K562 (cell line): ENCODE measurements at regions not wholly inside any gene's neighbourhood (a gene's known extent, or its start where the extent isn't known, plus 50 kb on each side); places are given as distances from the start of the nearest gene placed in this dataset.

Source experiments
- ATAC-seq: fragments of 200-7000 bp; cut with Tn5 transposase; 3 replicates; pipeline ENCODE4 v1.9.1; 2020; ENCODE audit warnings: moderate library complexity
- BruUV-seq: library from RNA; stranded (reverse); fragments of 400-500 nt; replicated peaks from 2 replicates; lab custom pipeline; 2021; lab: Mats Ljungman, UMichigan
- CTCF ChIA-PET: fragments of 300-600 bp; formaldehyde crosslinking; extraction: SDS; loops from one replicate; lab custom pipeline; 2021; ENCODE audit warnings: low intra/inter-chr PET ratio; lab: Yijun Ruan, JAX
- POLR2A ChIA-PET: fragments of 300-600, 350-650 bp; sonication (Branson Sonifier 250); formaldehyde crosslinking; extraction: SDS; loops from one replicate; lab custom pipeline; 2021; ENCODE audit warnings: antibody characterized with exemption, inconsistent platforms; lab: Yijun Ruan, JAX
- DNase-seq, 4 experiments: peaks; one replicate each; pipeline versions ENCODE4 v3.0.0 to v3.0.0-alpha.2; 2011 to 2018; ENCODE audit warnings: low spot score in 3 of 4, mixed read lengths in 3 of 4; ENCODE audit errors: extremely low read depth in 1 of 4
- FAIRE-seq: peaks from 2 replicates; lab custom pipeline; 2011; peaks lifted over from hg19 to GRCh38; lab: Jason Lieb, UNC
- H2AFZ ChIP-seq: 2 replicates; pipeline ENCODE4 v1.6.0; 2011; ENCODE audit warnings: low read depth, low read length, control low read depth, inconsistent platforms
- H3K27ac ChIP-seq: fragments of 200-600 bp; 3 replicates; pipeline ENCODE4 v1.8.0; 2011; ENCODE audit warnings: low read depth, mild to moderate bottlenecking, control low read depth, inconsistent platforms, low read length, moderate library complexity, mixed read lengths; ENCODE audit errors: extremely low read depth
- H3K27me3 ChIP-seq, 2 experiments: fragments of 300-600 bp in 1 of 2; 2 replicates in 1 of 2; 3 replicates in 1 of 2; pipeline versions ENCODE4 v1.6.0 to v1.8.0; 2011; ENCODE audit warnings: inconsistent platforms in 2 of 2, low read length in 2 of 2, mild to moderate bottlenecking in 1 of 2, mixed read lengths in 1 of 2, moderate library complexity in 1 of 2; ENCODE audit not compliant: control insufficient read depth in 2 of 2, insufficient read depth in 2 of 2
- H3K36me3 ChIP-seq: fragments of 300-600 bp; 3 replicates; pipeline ENCODE4 v1.8.0; 2011; ENCODE audit warnings: mild to moderate bottlenecking, low read length, inconsistent platforms; ENCODE audit not compliant: control insufficient read depth, insufficient read depth
- H3K4me1 ChIP-seq, 2 experiments: fragments of 200-600 bp in 1 of 2; replicated peaks in 1 of 2; 2 replicates in 1 of 2; 3 replicates in 1 of 2; pipeline versions ENCODE4 v1.5.1 to v1.8.0; 2011; ENCODE audit warnings: inconsistent platforms in 2 of 2, low read length in 2 of 2, mild to moderate bottlenecking in 1 of 2, mixed read lengths in 1 of 2, moderate library complexity in 1 of 2; ENCODE audit not compliant: control insufficient read depth in 2 of 2, insufficient read depth in 2 of 2
- H3K4me2 ChIP-seq: 2 replicates; pipeline ENCODE4 v1.6.1; 2011; ENCODE audit warnings: low read length, control low read depth, inconsistent platforms, mixed read lengths; ENCODE audit not compliant: insufficient read depth
- H3K4me3 ChIP-seq: fragments of 200-600 bp; sonication (generic), shearing (Covaris generic); 2 replicates; pipeline ENCODE4 v1.5.1; 2016; ENCODE audit warnings: control low read depth, inconsistent platforms
- H3K79me2 ChIP-seq: fragments of 200-600 bp; 3 replicates; pipeline ENCODE4 v1.8.0; 2011; ENCODE audit warnings: low read length, inconsistent platforms; ENCODE audit not compliant: control insufficient read depth, insufficient read depth
- H3K9ac ChIP-seq, 2 experiments: 2 replicates each; pipeline versions ENCODE4 v1.6.0 to v1.6.1; 2011; ENCODE audit warnings: low read depth in 2 of 2, low read length in 2 of 2, control low read depth in 1 of 2, inconsistent platforms in 1 of 2, mild to moderate bottlenecking in 1 of 2, mixed read lengths in 1 of 2; ENCODE audit not compliant: insufficient read depth in 1 of 2
- H3K9me1 ChIP-seq: one replicate; pipeline ENCODE4 v1.6.0; 2011; ENCODE audit warnings: inconsistent platforms, mild to moderate bottlenecking, low read length, moderate library complexity; ENCODE audit not compliant: control insufficient read depth, insufficient read depth
- H3K9me3 ChIP-seq: replicated peaks from 2 replicates; pipeline ENCODE4 v1.5.1; 2011; ENCODE audit warnings: low read depth, low read length, inconsistent platforms; ENCODE audit not compliant: control insufficient read depth, insufficient read depth
- H4K20me1 ChIP-seq: replicated peaks from 2 replicates; pipeline ENCODE4 v1.6.1; 2011; ENCODE audit warnings: low read length, inconsistent platforms, mixed read lengths; ENCODE audit not compliant: control insufficient read depth, insufficient read depth
- BHLHE40 ChIP-seq: IDR thresholded peaks from 2 replicates; pipeline ENCODE4 v1.6.1; 2011; ENCODE audit warnings: low read length, improper control_type of control experiment
- DMBX1 ChIP-seq: fragments of 250-450 bp; sonication (Bioruptor Pico); IDR thresholded peaks from 2 replicates; pipeline ENCODE4 v1.8.0; 2022; ENCODE audit warnings: inconsistent platforms, mild to moderate bottlenecking, moderate library complexity, borderline replicate concordance
- ELF1 ChIP-seq: fragments of 200-800 bp; sonication (Bioruptor generic); IDR thresholded peaks from 2 replicates; pipeline ENCODE4 v1.6.1; 2016; ENCODE audit warnings: missing genetic modification characterization, missing compliant biosample characterization
- MCM5 ChIP-seq: fragments of 450-650 bp; IDR thresholded peaks from 2 replicates; pipeline ENCODE4 v1.6.1; 2016; ENCODE audit warnings: low read depth
- NCOA4 ChIP-seq: fragments of 450-650 bp; IDR thresholded peaks from 2 replicates; pipeline ENCODE4 v1.6.1; 2018; ENCODE audit warnings: mild to moderate bottlenecking; ENCODE audit not compliant: partially characterized antibody
- NFIC ChIP-seq: fragments of 450-650 bp; IDR thresholded peaks from 2 replicates; pipeline ENCODE4 v1.6.1; 2017; ENCODE audit warnings: mild to moderate bottlenecking, inconsistent platforms
- NUFIP1 ChIP-seq: fragments of 450-650 bp; IDR thresholded peaks from 2 replicates; pipeline ENCODE4 v1.6.1; 2018; ENCODE audit not compliant: partially characterized antibody
- POLR2AphosphoS2 ChIP-seq: IDR thresholded peaks from 2 replicates; pipeline ENCODE4 v1.6.1; 2012; ENCODE audit warnings: low read length, improper control_type of control experiment
- RBBP5 ChIP-seq: fragments of 200-600 bp; sonication (generic); IDR thresholded peaks from 2 replicates; pipeline ENCODE4 v1.6.1; 2012; ENCODE audit warnings: borderline replicate concordance, mild to moderate bottlenecking, low read length, control low read depth, inconsistent platforms; ENCODE audit not compliant: insufficient read depth, poor library complexity, severe bottlenecking
- STAT5B ChIP-seq: fragments of 250-450 bp; sonication (Bioruptor Pico); IDR thresholded peaks from 2 replicates; pipeline ENCODE4 v1.8.0; 2021; ENCODE audit warnings: mild to moderate bottlenecking, inconsistent platforms
- TAL1 ChIP-seq: fragments of 450-650 bp; IDR thresholded peaks from 2 replicates; pipeline ENCODE4 v1.6.1; 2016; ENCODE audit warnings: mild to moderate bottlenecking
- XRCC3 ChIP-seq: fragments of 450-650 bp; IDR thresholded peaks from 2 replicates; pipeline ENCODE4 v1.6.1; 2017; ENCODE audit warnings: mild to moderate bottlenecking, moderate library complexity
- ZFPM2 ChIP-seq: fragments of 250-450 bp; sonication (Bioruptor Pico); IDR thresholded peaks from 2 replicates; pipeline ENCODE4 v1.5.1; 2022; ENCODE audit warnings: mild to moderate bottlenecking
- ZNF212 ChIP-seq: fragments of 450-650 bp; formaldehyde crosslinking; IDR thresholded peaks from 2 replicates; pipeline ENCODE4 v1.4.0; 2020; ENCODE audit warnings: mild to moderate bottlenecking
- WGBS: fragments of 100-300 bp; shearing (Covaris generic); methylation state at CpG from one replicate; pipeline ENCODE4 v1.1.6; 2016; ENCODE audit warnings: low coverage, mixed read lengths; ENCODE audit not compliant: insufficient coverage; ENCODE audit errors: missing lambda C conversion rate; 5-methylcytosine and 5-hydroxymethylcytosine counted together
- in situ Hi-C: fragments of 300-500 bp; cut with MboI; formaldehyde crosslinking; loops from 4 replicates; pipeline ENCODE4 v1.15.0; 2018; ENCODE audit warnings: inconsistent platforms, mixed read lengths
- intact Hi-C: fragments of 100-400 bp; cut with micrococcal nuclease; formaldehyde crosslinking; loops from 2 replicates; pipeline ENCODE4 v1.14.2; 2022
- TF ChIP-seq, protein P1 (sequence below): sonication (generic); formaldehyde crosslinking; IDR thresholded peaks from 2 replicates; pipeline ENCODE4 v1.8.0; 2022; ENCODE audit warnings: missing genetic modification reagents, mild to moderate bottlenecking, moderate library complexity, borderline replicate concordance
- TF ChIP-seq, protein P2 (sequence below), 3 experiments: IDR thresholded peaks in 2 of 3; conservative IDR thresholded peaks in 1 of 3; 2 replicates each; pipeline ENCODE4 v1.5.1; 2011 to 2012; ENCODE audit warnings: low read length in 3 of 3, mild to moderate bottlenecking in 3 of 3, control low read depth in 2 of 3, improper control_type of control experiment in 1 of 3, inconsistent platforms in 1 of 3, low read depth in 1 of 3, mixed read lengths in 1 of 3, moderate library complexity in 1 of 3; ENCODE audit not compliant: insufficient read depth in 2 of 3
- TF ChIP-seq, protein P3 (sequence below): fragments of 250-450 bp; sonication (Bioruptor Pico); IDR thresholded peaks from 2 replicates; pipeline ENCODE4 v1.6.1; 2021; ENCODE audit warnings: mild to moderate bottlenecking
- TF ChIP-seq, protein P4 (sequence below): fragments of 450-650 bp; formaldehyde crosslinking; IDR thresholded peaks from 2 replicates; pipeline ENCODE4 v1.4.0; 2022; ENCODE audit warnings: missing genetic modification characterization

DNA sequence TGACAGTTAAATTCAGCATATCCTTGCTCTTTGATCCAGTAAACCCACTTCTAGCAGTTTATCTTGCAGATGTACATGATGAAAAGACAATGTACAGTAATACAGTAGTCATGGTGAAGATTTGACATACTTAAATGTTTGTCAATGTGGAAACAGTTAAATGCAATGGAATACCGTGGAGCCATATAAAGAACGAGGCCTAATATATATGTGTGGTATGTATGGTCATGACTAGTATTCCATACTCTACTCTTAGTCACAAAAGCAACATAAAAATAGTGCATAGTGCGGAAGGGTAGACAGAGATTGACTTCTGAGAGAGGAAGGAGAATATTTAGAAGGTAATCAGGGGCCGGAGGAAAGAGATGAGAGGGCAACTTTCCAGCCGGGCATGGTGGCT, 70.7 kb upstream of the ARMC2 start:
- H3K27ac ChIP-seq, result no peak overlapping the region
- no peaks in the 10 kb centered on the region; the same call in 1 of the 2 replicates for H3K9me3 ChIP-seq
- DNase-seq, result no peak
- intact Hi-C loops (no loop called here), in situ Hi-C loops (no loop called here)
- H2AFZ ChIP-seq, result no peak overlapping the region
- no peaks in the 10 kb centered on the region for H3K79me2 ChIP-seq
- 12% methylated on average over 5 of the region's 5 CpGs for WGBS
- FAIRE-seq, result no peak
- H3K9me1 ChIP-seq, result no peaks in the 10 kb centered on the region
- no peak for ATAC-seq
- no peak overlapping the region for H3K9ac ChIP-seq
- CTCF ChIA-PET, result no interaction called here
- H3K36me3 ChIP-seq, result no peaks in the 10 kb centered on the region
- H3K4me1 ChIP-seq, result peaks cover 0 to 8% of the 10 kb centered on the region in 2 experiments; a peak in 3 of 5 replicates
- TF ChIP-seq MCM5 (no peak), NUFIP1 (no peak), ZNF212 (CRISPR knock-in tag) (no peak), RBBP5 (no peak), BHLHE40 (no peak), STAT5B (CRISPR knock-in tag) (no peak), NCOA4 (no peak), XRCC3 (no peak), ZFPM2 (CRISPR knock-in tag) (no peak), POLR2AphosphoS2 (no peak), ELF1 (tag) (no peak), DMBX1 (CRISPR knock-in tag) (no peak), NFIC (no peak), TAL1 (no peak)
- TF ChIP-seq, protein P1, sequence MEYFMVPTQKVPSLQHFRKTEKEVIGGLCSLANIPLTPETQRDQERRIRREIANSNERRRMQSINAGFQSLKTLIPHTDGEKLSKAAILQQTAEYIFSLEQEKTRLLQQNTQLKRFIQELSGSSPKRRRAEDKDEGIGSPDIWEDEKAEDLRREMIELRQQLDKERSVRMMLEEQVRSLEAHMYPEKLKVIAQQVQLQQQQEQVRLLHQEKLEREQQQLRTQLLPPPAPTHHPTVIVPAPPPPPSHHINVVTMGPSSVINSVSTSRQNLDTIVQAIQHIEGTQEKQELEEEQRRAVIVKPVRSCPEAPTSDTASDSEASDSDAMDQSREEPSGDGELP, result no peak
- TF ChIP-seq, protein P2, sequence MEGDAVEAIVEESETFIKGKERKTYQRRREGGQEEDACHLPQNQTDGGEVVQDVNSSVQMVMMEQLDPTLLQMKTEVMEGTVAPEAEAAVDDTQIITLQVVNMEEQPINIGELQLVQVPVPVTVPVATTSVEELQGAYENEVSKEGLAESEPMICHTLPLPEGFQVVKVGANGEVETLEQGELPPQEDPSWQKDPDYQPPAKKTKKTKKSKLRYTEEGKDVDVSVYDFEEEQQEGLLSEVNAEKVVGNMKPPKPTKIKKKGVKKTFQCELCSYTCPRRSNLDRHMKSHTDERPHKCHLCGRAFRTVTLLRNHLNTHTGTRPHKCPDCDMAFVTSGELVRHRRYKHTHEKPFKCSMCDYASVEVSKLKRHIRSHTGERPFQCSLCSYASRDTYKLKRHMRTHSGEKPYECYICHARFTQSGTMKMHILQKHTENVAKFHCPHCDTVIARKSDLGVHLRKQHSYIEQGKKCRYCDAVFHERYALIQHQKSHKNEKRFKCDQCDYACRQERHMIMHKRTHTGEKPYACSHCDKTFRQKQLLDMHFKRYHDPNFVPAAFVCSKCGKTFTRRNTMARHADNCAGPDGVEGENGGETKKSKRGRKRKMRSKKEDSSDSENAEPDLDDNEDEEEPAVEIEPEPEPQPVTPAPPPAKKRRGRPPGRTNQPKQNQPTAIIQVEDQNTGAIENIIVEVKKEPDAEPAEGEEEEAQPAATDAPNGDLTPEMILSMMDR (IDR thresholded peaks at IDR 0.05 in 2 of 3, conservative IDR thresholded peaks at IDR 0.05 in 1 of 3; ENCODE audit: insufficient read depth in 2 of 3, low read depth in 1 of 3, low read length in 3 of 3), result no peak
- TF ChIP-seq, protein P3, sequence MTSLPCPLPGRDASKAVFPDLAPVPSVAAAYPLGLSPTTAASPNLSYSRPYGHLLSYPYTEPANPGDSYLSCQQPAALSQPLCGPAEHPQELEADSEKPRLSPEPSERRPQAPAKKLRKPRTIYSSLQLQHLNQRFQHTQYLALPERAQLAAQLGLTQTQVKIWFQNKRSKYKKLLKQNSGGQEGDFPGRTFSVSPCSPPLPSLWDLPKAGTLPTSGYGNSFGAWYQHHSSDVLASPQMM, result no peak
- TF ChIP-seq, protein P4, sequence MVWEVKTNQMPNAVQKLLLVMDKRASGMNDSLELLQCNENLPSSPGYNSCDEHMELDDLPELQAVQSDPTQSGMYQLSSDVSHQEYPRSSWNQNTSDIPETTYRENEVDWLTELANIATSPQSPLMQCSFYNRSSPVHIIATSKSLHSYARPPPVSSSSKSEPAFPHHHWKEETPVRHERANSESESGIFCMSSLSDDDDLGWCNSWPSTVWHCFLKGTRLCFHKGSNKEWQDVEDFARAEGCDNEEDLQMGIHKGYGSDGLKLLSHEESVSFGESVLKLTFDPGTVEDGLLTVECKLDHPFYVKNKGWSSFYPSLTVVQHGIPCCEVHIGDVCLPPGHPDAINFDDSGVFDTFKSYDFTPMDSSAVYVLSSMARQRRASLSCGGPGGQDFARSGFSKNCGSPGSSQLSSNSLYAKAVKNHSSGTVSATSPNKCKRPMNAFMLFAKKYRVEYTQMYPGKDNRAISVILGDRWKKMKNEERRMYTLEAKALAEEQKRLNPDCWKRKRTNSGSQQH, result no peak
- TF ChIP-seq, all 486 proteins: peak for 0
- Histone ChIP-seq H3K4me3 (no peak overlapping the region), H4K20me1 (no peaks in the 10 kb centered on the region), H3K27me3 (peaks cover 0 to 6% of the 10 kb centered on the region in 2 experiments; a peak in 1 of 5 replicates), H3K4me2 (no peak overlapping the region)
- BruUV-seq, result no TSS peak
- POLR2A ChIA-PET, result no interaction called here
